ENCODE measurements at regions not wholly inside any gene's neighbourhood (a gene's known extent, or its start where the extent isn't known, plus 50 kb on each side); places are given as distances from the start of the nearest gene placed in this dataset.

DNA sequence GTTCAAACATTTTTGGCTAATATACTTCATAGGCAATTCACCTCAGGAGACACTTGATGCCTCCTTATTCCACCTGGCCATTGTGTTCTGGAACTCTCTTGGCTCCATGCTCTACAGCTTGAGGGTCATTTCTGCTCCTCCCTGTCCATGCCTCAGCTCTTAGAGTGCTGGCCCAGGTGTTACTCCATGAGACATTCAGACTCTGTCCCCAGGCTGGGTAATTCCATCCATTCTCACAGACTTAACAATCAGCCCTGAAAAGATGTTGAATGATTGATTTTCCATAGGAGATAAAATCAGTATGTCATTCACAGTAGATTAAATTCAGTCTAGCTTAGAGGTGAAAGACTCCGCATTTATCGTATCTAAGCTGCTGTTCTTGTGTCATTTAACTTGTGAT lies 168.6 kb upstream of the CWC22 start:
- Histone ChIP-seq H3K27me3 (ENCODE audit: insufficient read depth) (no peaks in the 10 kb centered on the region), H3K9me3 (peaks cover 3% of the 10 kb centered on the region; the same call in 1 of the 2 replicates), H3K36me3 (replicated peaks in 1 of 2; ENCODE audit: control insufficient read depth in 1 of 2, insufficient read depth in 2 of 2, low read length in 1 of 2) (no peaks in the 10 kb centered on the region), H3K4me1 (ENCODE audit: control insufficient read depth in 1 of 2, insufficient read depth in 2 of 2, low read depth in 1 of 2, low read length in 1 of 2) (peaks cover 0 to 4% of the 10 kb centered on the region in 2 experiments; a peak in 2 of 4 replicates), H3K9ac (no peak overlapping the region), H3K9me2 (no peaks in the 10 kb centered on the region), H3F3A (replicated peaks; ENCODE audit: insufficient read depth) (no peaks in the 10 kb centered on the region), H3K27ac (ENCODE audit: low read depth in 2 of 2, low read length in 1 of 2) (no peak overlapping the region), H3K4me3 (ENCODE audit: low read depth in 2 of 2, low read length in 1 of 2) (no peak overlapping the region), H4K20me1 (ENCODE audit: insufficient read depth) (no peaks in the 10 kb centered on the region), H2AFZ (ENCODE audit: low read depth) (no peak overlapping the region), H3K4me2 (no peak overlapping the region), H3K79me2 (ENCODE audit: insufficient read depth) (no peaks in the 10 kb centered on the region)
- WGBS (ENCODE audit: low lambda C conversion rate), result 97% methylated on average over 2 of the region's 2 CpGs
- TF ChIP-seq, protein P1, sequence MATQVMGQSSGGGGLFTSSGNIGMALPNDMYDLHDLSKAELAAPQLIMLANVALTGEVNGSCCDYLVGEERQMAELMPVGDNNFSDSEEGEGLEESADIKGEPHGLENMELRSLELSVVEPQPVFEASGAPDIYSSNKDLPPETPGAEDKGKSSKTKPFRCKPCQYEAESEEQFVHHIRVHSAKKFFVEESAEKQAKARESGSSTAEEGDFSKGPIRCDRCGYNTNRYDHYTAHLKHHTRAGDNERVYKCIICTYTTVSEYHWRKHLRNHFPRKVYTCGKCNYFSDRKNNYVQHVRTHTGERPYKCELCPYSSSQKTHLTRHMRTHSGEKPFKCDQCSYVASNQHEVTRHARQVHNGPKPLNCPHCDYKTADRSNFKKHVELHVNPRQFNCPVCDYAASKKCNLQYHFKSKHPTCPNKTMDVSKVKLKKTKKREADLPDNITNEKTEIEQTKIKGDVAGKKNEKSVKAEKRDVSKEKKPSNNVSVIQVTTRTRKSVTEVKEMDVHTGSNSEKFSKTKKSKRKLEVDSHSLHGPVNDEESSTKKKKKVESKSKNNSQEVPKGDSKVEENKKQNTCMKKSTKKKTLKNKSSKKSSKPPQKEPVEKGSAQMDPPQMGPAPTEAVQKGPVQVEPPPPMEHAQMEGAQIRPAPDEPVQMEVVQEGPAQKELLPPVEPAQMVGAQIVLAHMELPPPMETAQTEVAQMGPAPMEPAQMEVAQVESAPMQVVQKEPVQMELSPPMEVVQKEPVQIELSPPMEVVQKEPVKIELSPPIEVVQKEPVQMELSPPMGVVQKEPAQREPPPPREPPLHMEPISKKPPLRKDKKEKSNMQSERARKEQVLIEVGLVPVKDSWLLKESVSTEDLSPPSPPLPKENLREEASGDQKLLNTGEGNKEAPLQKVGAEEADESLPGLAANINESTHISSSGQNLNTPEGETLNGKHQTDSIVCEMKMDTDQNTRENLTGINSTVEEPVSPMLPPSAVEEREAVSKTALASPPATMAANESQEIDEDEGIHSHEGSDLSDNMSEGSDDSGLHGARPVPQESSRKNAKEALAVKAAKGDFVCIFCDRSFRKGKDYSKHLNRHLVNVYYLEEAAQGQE (IDR thresholded peaks at IDR 0.05; ENCODE audit: low read depth, low read length), result no peak
- TF ChIP-seq, protein P2, sequence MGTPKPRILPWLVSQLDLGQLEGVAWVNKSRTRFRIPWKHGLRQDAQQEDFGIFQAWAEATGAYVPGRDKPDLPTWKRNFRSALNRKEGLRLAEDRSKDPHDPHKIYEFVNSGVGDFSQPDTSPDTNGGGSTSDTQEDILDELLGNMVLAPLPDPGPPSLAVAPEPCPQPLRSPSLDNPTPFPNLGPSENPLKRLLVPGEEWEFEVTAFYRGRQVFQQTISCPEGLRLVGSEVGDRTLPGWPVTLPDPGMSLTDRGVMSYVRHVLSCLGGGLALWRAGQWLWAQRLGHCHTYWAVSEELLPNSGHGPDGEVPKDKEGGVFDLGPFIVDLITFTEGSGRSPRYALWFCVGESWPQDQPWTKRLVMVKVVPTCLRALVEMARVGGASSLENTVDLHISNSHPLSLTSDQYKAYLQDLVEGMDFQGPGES (IDR thresholded peaks at IDR 0.05; ENCODE audit: low read depth, low read length), result no peak
- no peak for TF ChIP-seq RCOR1 (IDR thresholded peaks at IDR 0.05; ENCODE audit: low read length)
- TF ChIP-seq FOSL2 (IDR thresholded peaks at IDR 0.05; ENCODE audit: borderline replicate concordance, low read depth), result no peak
- no peak for TF ChIP-seq JUND (IDR thresholded peaks at IDR 0.05)
- no peak for TF ChIP-seq POLR2AphosphoS5 (IDR thresholded peaks at IDR 0.05; ENCODE audit: low read depth, low read length)
- no peak for TF ChIP-seq RFX5 (IDR thresholded peaks at IDR 0.05; ENCODE audit: low read length)
- TF ChIP-seq, protein P3, sequence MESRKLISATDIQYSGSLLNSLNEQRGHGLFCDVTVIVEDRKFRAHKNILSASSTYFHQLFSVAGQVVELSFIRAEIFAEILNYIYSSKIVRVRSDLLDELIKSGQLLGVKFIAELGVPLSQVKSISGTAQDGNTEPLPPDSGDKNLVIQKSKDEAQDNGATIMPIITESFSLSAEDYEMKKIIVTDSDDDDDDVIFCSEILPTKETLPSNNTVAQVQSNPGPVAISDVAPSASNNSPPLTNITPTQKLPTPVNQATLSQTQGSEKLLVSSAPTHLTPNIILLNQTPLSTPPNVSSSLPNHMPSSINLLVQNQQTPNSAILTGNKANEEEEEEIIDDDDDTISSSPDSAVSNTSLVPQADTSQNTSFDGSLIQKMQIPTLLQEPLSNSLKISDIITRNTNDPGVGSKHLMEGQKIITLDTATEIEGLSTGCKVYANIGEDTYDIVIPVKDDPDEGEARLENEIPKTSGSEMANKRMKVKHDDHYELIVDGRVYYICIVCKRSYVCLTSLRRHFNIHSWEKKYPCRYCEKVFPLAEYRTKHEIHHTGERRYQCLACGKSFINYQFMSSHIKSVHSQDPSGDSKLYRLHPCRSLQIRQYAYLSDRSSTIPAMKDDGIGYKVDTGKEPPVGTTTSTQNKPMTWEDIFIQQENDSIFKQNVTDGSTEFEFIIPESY (IDR thresholded peaks at IDR 0.05; ENCODE audit: borderline replicate concordance, low read depth), result no peak
- TF ChIP-seq SIN3A (IDR thresholded peaks at IDR 0.05; ENCODE audit: borderline replicate concordance, low read depth, low read length), result no peak
- TF ChIP-seq, protein P4, sequence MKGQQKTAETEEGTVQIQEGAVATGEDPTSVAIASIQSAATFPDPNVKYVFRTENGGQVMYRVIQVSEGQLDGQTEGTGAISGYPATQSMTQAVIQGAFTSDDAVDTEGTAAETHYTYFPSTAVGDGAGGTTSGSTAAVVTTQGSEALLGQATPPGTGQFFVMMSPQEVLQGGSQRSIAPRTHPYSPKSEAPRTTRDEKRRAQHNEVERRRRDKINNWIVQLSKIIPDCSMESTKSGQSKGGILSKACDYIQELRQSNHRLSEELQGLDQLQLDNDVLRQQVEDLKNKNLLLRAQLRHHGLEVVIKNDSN (IDR thresholded peaks at IDR 0.05; ENCODE audit: borderline replicate concordance, low read depth), result no peak
- no peak for TF ChIP-seq SMC3 (IDR thresholded peaks at IDR 0.05; ENCODE audit: low read depth, low read length)
- ChIA-PET CTCF (interaction anchor here (1.1 to 1.2 kb wide), 2 partner anchors 50 to 795 kb away, joined by 3 to 4 read pairs; no protein-coding TSS in a partner anchor), POLR2A (no interaction called here)
- DNase-seq, result no peak

Measured in SK-N-SH (cell line).